ENCODE measurements at regions not wholly inside any gene's neighbourhood (a gene's known extent, or its start where the extent isn't known, plus 50 kb on each side); places are given as distances from the start of the nearest gene placed in this dataset.
A peak's percentile ranks its signal among the peaks of the same experiment; 100 is the strongest.
"Not testable (repeated sequence)": the region's sequence is repeated elsewhere in the genome, so short reads cannot be mapped to it uniquely, and the experiment has no call there.

DNA sequence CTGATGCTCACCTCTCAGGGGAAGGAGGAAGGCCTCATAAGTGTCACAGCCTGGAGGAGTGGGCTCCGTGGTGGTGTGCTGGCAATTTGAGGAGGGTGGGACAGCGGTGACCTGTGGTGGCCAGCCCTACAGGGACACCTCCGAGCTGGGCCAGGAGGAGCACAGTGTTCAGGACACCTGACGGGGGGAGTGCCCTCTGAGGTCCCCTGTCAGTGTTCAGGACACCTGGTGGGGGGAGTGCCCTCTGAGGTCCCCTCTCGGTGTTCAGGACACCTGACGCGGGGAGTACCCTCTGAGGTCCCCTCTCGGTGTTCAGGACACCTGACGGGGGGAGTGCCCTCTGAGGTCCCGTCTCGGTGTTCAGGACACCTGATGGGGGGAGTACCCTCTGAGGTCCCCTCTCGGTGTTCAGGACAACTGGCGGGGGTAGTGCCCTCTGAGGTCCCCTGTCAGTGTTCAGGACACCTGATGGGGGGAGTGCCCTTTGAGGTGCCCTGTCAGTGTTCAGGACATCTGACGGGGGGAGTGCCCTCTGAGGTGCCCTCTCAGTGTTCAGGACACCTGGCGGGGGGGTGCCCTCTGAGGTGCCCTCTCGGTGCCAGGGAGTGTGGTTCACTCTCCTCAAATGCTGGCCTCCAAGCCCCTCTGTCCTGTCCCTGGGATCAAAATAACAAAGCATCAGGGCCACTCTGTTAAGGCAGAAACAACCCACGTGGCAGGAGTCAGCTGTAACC lies 73.4 kb upstream of the ZNF469 start:
- no peak overlapping the region for H3K4me3 ChIP-seq (replicated peaks in 1 of 2; ENCODE audit: low read depth in 2 of 2, low read length in 2 of 2)
- TF ChIP-seq, protein P1, sequence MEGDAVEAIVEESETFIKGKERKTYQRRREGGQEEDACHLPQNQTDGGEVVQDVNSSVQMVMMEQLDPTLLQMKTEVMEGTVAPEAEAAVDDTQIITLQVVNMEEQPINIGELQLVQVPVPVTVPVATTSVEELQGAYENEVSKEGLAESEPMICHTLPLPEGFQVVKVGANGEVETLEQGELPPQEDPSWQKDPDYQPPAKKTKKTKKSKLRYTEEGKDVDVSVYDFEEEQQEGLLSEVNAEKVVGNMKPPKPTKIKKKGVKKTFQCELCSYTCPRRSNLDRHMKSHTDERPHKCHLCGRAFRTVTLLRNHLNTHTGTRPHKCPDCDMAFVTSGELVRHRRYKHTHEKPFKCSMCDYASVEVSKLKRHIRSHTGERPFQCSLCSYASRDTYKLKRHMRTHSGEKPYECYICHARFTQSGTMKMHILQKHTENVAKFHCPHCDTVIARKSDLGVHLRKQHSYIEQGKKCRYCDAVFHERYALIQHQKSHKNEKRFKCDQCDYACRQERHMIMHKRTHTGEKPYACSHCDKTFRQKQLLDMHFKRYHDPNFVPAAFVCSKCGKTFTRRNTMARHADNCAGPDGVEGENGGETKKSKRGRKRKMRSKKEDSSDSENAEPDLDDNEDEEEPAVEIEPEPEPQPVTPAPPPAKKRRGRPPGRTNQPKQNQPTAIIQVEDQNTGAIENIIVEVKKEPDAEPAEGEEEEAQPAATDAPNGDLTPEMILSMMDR (IDR thresholded peaks at IDR 0.05; ENCODE audit: low read depth, low read length): no peak
- no peak for DNase-seq (ENCODE audit: low read depth in 2 of 2)

DNA sequence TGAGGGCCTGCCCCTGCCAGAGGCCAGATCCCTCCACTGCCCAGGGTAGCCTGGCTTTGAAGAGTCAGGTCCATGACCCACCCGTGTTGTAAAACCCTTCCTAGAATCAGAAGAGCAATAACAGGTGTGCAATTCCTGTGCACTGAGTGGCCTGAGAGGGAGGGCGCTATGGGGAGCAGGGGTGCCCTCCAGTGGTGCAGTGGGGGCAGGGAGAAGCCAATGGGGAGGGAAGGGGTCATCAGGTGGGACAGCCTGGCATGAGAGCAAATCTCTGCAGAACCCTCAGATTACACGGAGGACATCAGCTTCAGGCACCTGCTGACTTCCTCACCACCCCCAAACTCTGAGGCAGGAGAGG lies 72.9 kb upstream of the ZNF469 start:
- no peak for DNase-seq (ENCODE audit: low read depth in 2 of 2)
- TF ChIP-seq, protein P1 (IDR thresholded peaks at IDR 0.05; ENCODE audit: low read depth, low read length): no peak
- no peak overlapping the region for H3K4me3 ChIP-seq (replicated peaks in 1 of 2; ENCODE audit: low read depth in 2 of 2, low read length in 2 of 2)

- DNase-seq (ENCODE audit: low read depth in 2 of 2): peak in 1 of 2 donors; percentile 51
- H3K4me3 ChIP-seq (replicated peaks in 1 of 2; ENCODE audit: low read depth in 2 of 2, low read length in 2 of 2): no peak overlapping the region
- TF ChIP-seq, protein P1 (IDR thresholded peaks at IDR 0.05; ENCODE audit: low read depth, low read length): no peak
Measured at GRCh38 chr16:88310796-88311605, 71.8 kb upstream of the ZNF469 start.

DNA sequence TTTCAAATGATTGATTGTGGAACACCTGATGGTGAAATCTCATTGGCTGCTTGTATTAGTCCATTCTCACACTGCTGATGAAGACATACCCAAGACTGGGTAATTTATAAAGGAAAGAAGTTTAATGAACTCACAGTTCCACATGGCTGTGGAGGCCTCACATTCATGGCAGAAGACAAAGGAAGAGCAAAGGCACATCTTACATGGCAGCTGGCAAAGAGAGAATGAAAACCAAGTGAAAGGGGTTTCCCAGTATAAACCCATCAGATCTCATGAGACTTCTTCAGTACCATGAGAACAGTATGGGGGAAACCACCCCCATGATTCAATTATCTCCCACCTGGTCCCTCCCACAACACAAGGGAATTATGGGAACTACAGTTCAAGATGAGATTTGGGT lies 70.9 kb upstream of the ZNF469 start:
- not testable (repeated sequence) for DNase-seq (ENCODE audit: low read depth in 2 of 2); H3K4me3 ChIP-seq (replicated peaks in 1 of 2; ENCODE audit: low read depth in 2 of 2, low read length in 2 of 2)

- DNase-seq (ENCODE audit: low read depth in 2 of 2): no peak
- TF ChIP-seq, protein P1 (IDR thresholded peaks at IDR 0.05; ENCODE audit: low read depth, low read length): no peak
- H3K4me3 ChIP-seq (replicated peaks in 1 of 2; ENCODE audit: low read depth in 2 of 2, low read length in 2 of 2): no peak overlapping the region
Measured at GRCh38 chr16:88312732-88313131, 70.0 kb upstream of the ZNF469 start.

GRCh38 chr16:88314991-88315542 lies 67.7 kb upstream of the ZNF469 start:
- H3K4me3 ChIP-seq (replicated peaks in 1 of 2; ENCODE audit: low read depth in 2 of 2, low read length in 2 of 2): no peak overlapping the region
- DNase-seq (ENCODE audit: low read depth in 2 of 2): no peak
- TF ChIP-seq, protein P1 (IDR thresholded peaks at IDR 0.05; ENCODE audit: low read depth, low read length): no peak

- no peak overlapping the region for H3K4me3 ChIP-seq (replicated peaks in 1 of 2; ENCODE audit: low read depth in 2 of 2, low read length in 2 of 2)
- peak; percentile 73 to 74 for DNase-seq (ENCODE audit: low read depth in 2 of 2)
- TF ChIP-seq, protein P1 (IDR thresholded peaks at IDR 0.05; ENCODE audit: low read depth, low read length): no peak
Measured at GRCh38 chr16:88315543-88316105, 67.1 kb upstream of the ZNF469 start.
